GM19455 (cell line): ENCODE measurements at regions not wholly inside any gene's neighbourhood (a gene's known extent, or its start where the extent isn't known, plus 50 kb on each side); places are given as distances from the start of the nearest gene placed in this dataset.

Experiments
- ATAC-seq: cut with Tn5 transposase; IDR thresholded peaks from one replicate; pipeline ENCODE4 v1.9.1; 2021; ENCODE audit not compliant: unreplicated experiment

GRCh38 chr2:107290041-107290440 lies 404.1 kb upstream of the ST6GAL2 start:
- ATAC-seq, result no peak

GRCh38 chr2:107303964-107304363 lies 418.0 kb upstream of the ST6GAL2 start:
- no peak for ATAC-seq

DNA sequence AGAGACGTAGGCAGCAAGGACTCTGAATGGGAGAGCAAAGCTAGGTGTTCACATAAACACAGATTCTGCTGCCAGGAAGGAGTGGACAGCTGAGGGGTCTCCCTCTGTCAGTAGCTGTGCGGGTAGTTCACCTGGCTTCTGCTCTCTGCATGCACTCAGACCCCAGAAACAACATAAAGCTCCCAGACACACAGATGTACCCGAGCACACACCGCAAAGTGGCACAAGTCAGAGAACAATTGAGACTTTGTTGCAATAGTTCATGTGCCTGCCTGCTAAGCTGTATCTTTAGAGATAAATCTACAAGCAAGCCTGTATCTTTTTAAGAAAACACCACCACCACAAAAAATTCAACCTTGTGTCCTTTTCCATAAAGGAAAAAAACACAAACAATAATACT lies 420.0 kb upstream of the ST6GAL2 start:
- no peak for ATAC-seq

- ATAC-seq, result no peak
Observed at GRCh38 chr2:107306881-107307280, 420.9 kb upstream of the ST6GAL2 start.

DNA sequence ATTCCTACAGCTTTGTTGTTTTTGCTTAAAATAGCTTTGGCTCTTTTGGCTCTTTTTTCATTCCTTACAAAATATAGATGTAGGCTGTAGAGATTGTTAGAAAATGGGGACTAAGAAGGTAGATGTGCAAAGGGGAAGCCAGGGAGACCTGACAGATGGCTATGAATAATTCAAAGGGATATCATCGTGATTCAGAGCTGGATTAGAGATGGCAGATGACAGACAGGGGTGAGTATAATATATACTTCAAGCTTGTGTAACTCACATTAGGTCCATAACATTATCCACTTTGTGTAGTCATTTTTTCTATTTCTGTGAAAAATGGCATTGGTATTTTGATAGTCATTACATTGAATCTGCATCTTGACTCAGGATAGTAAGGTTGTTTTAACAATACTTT lies 422.9 kb upstream of the ST6GAL2 start:
- ATAC-seq, result no peak

DNA sequence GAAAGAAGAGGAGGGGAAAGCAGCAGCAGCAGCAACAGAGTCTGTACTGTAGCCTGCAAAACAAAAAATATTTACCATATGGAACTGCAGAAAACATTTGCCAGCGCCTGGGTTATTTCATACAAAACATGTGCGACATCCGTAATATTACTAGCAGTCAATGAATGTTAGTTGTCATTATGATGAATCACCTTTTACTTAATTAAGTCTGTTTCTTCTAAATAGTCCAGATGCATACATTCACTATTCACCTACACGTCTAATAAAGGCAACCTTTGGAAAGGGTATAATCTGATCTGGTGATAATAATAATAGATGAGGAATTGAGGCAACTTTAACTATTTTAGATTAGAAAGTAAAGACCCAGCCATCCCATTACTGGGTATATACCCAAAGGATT lies 426.3 kb upstream of the ST6GAL2 start:
- ATAC-seq, result no peak

DNA sequence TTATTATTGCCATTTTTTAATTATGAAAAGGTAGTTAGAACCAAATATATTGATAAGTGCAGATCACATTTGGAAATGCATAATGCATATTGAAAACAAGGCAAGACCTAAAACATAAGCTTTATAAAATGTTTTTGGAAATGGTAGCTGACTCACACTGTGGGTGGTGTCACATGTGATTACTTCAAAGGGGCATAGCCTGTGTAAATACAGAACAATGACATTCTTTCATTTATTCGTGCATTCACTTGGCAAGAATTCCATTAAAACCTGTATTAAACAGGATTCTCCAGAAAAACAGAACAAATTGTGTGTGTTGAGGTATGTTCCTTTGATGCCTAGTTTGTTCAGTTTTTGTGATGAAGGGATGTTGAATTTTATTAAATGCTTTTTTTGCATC lies 427.3 kb upstream of the ST6GAL2 start:
- ATAC-seq, result no peak

- ATAC-seq, result no peak
Observed at GRCh38 chr2:107320881-107321280, 434.9 kb upstream of the ST6GAL2 start.

DNA sequence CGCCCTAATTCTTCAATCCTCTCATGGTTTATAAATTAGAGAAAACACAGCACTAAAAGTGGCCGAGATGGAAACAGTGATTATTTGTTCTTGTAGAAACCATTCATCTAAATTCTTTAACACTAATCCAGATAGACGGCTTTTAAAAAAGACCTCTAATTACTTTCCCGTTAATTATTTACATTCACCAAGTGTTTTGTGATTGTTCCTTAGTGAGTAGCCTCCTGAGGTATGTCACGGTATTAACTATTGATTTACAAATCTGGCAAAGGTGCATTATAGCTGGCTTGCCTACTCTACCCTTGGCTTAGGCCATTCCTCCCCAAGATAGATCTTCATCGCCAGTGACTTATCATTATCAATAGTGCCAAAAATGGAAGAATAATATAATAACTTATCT lies 436.4 kb upstream of the ST6GAL2 start:
- no peak for ATAC-seq

GRCh38 chr2:107323946-107324565 lies 438.1 kb upstream of the ST6GAL2 start:
- ATAC-seq, result no peak

GRCh38 chr2:107325981-107326786 lies 440.2 kb upstream of the ST6GAL2 start:
- no peak for ATAC-seq

DNA sequence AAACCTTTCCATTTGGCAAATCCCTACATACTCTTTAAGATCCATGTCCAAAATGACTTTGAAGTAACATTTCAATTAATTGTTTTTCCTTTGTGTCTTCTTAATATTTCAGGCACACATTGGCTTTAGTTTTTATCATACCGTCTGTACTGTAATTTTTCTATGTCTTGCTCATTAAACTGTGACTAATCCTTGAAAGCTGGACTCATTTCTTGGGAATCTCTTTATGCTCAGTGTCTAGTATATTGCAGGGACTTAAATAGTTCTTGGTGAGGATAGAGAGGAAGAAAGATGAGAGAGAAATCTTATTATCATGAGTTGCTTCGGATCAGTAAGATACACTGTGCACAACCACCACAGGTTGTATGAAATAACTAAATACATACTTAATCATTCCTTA lies 448.3 kb upstream of the ST6GAL2 start:
- no peak for ATAC-seq

DNA sequence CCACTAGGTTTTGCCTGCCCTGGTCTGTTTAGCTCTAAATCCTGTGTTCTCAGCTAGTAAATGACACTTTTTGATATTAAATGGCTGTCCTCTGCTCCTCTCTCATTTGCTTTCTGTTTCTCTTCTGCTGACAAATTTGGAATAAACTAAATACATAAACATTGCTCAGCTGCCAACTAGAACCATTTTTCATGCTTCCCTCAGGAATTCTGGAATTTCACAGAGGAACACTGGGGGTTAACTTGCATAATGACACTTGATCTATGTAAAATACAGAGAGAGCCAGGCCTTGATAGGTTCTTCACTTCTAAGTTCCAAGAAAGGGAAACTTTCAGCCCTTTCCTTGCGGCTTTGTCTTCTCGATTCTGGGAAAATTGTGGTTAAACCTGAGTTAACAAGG lies 450.6 kb upstream of the ST6GAL2 start:
- no peak for ATAC-seq

- ATAC-seq, result no peak
Observed at GRCh38 chr2:107337209-107337898, 451.4 kb upstream of the ST6GAL2 start.

GRCh38 chr2:107338059-107338458 lies 452.1 kb upstream of the ST6GAL2 start:
- ATAC-seq, result no peak

DNA sequence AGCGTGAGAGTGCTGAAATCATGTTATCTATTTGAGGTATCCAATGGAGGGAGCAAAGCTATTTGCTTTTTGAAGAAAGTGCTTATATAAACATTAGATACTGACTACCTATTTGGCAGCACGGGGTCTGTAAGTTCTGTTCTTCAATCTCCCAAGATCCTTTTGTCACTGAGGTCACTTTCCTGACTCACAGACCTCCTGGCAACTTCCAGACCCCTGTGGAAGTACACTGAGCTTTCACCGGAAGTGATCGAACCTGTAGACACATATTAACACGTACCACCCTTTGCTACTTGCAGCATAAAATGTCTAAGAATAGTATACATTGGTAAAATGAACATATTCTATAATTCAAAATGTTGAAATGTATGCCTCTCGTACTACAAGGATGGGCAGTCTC lies 452.6 kb upstream of the ST6GAL2 start:
- no peak for ATAC-seq

DNA sequence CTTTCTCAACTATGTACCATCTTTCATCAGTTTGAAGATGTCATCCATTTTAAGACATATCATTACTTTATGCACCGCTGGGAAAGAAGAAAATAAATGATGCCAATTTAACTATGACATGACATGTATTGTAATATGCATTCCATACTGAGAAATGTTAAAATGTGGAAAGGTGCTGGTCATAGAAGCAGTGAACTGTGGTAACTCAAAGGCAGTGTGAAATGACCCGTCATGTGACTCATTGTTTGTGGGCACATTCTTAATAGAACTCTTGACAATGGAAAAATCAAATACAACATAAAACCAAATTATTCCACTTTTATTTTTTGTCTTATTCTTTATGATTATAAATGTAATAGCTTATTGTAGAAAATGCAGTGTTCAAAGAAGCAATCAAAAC lies 455.0 kb upstream of the ST6GAL2 start:
- ATAC-seq, result no peak

- no peak for ATAC-seq
Observed at GRCh38 chr2:107349329-107349728, 463.4 kb upstream of the ST6GAL2 start.

GRCh38 chr2:107354175-107354574 lies 468.2 kb upstream of the ST6GAL2 start:
- ATAC-seq, result no peak

DNA sequence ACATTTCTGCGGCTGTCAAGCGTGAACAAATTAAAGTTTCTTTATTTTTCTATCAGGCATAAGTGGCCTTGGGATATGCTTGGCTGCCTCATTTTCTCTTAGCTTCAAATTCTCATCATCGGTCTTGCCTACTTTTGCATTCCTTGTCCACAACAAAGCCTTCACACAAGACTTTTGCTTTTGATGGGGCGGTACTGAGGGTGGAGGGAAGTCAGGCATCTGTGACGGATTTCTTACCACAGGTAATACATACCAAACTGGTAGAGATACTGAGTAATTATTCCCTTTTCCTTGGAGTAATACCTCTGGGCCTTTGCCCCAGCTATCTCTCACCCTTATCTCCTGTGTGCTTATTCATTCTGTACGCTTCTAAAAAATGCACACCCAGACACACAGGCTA lies 468.3 kb upstream of the RGPD4 start:
- no peak for ATAC-seq

DNA sequence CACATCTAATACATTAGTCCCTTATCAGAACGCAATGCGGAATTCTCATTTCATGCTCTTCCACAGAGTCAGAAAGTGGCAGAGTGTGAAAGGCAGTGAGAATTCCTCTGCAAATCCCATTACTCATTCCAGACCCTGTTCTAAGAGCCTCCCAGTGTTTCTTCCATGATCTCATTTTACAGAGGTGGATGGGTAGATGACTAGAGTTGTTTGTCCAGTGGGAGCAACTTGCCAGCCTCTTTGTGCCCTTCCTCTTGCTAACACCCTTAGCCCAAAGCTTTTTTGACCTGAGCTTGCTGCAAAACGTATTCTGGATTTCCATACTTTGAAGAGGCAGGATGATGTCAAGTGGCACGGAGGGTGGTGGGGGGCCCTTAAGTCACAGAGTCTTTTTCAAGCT lies 467.7 kb upstream of the RGPD4 start:
- no peak for ATAC-seq

GRCh38 chr2:107361751-107362381 lies 464.8 kb upstream of the RGPD4 start:
- ATAC-seq, result no peak
